ENCODE measurements at regions not wholly inside any gene's neighbourhood (a gene's known extent, or its start where the extent isn't known, plus 50 kb on each side); places are given as distances from the start of the nearest gene placed in this dataset.

DNA sequence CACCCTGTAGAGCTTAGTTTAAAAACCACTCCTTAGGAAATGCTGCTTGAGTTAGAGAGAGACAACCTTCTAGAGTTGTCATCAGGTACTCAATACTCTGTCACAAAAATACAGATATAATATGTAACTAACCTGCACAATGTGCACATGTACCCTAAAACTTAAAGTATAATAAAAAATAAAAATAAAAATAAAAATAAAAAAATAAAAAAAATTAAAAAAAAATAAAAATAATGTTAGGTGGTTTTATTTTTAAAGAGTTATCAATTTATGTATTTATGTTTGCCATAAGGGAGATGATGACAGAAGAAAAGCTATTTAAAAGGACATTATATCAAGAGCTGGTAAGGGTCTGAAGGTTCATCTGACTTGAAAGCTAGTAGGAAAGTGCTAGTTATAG, 397.9 kb downstream of the TMA16 start:
- TF ChIP-seq, protein P1, sequence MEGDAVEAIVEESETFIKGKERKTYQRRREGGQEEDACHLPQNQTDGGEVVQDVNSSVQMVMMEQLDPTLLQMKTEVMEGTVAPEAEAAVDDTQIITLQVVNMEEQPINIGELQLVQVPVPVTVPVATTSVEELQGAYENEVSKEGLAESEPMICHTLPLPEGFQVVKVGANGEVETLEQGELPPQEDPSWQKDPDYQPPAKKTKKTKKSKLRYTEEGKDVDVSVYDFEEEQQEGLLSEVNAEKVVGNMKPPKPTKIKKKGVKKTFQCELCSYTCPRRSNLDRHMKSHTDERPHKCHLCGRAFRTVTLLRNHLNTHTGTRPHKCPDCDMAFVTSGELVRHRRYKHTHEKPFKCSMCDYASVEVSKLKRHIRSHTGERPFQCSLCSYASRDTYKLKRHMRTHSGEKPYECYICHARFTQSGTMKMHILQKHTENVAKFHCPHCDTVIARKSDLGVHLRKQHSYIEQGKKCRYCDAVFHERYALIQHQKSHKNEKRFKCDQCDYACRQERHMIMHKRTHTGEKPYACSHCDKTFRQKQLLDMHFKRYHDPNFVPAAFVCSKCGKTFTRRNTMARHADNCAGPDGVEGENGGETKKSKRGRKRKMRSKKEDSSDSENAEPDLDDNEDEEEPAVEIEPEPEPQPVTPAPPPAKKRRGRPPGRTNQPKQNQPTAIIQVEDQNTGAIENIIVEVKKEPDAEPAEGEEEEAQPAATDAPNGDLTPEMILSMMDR (IDR thresholded peaks at IDR 0.05; ENCODE audit: insufficient read depth, low read length, poor library complexity, severe bottlenecking), result no peak
- no peak for DNase-seq (ENCODE audit: extremely low read depth, insufficient read length)
- H3K4me3 ChIP-seq (replicated peaks; ENCODE audit: low read depth, low read length), result no peak overlapping the region
- no peaks in the 10 kb centered on the region for H3K27me3 ChIP-seq (replicated peaks; ENCODE audit: control insufficient read depth, insufficient read depth, low read length)
- no peaks in the 10 kb centered on the region for H3K36me3 ChIP-seq (ENCODE audit: control insufficient read depth, insufficient read depth, low read length)

DNA sequence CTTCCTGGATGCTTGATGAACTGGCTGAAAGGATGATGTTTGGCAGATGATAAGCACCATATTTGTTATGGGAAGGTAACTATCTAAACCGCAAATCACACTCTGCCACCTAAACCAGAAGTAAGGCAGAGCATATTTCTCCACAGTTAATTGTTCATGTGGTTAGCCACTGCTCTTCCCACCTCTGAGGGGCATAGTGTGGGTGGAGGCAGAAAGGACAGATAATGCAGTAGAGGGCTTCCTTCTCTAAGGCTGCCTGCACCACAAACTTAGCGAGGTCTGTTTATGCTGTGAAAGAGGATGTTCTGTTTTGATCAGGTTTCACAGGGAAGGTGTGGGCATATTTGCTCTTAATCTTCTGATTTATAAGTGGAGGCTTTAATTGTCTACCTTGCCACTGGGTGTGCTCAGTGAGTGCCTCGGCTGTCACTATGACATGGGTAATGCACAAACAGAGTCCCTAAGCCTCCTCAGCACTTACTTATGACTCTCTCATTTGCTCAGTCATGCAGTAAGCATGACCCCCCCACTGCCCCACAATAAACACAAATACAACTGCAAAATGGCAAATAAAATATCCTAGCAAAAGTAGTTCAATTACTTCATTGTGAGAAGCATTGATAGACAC, 401.0 kb downstream of the TMA16 start:
- DNase-seq (ENCODE audit: extremely low read depth, insufficient read length), result no peak
- no peaks in the 10 kb centered on the region for H3K27me3 ChIP-seq (replicated peaks; ENCODE audit: control insufficient read depth, insufficient read depth, low read length)
- H3K4me3 ChIP-seq (replicated peaks; ENCODE audit: low read depth, low read length), result no peak overlapping the region
- TF ChIP-seq, protein P1 (IDR thresholded peaks at IDR 0.05; ENCODE audit: insufficient read depth, low read length, poor library complexity, severe bottlenecking), result no peak
- H3K36me3 ChIP-seq (ENCODE audit: control insufficient read depth, insufficient read depth, low read length), result no peaks in the 10 kb centered on the region

DNA sequence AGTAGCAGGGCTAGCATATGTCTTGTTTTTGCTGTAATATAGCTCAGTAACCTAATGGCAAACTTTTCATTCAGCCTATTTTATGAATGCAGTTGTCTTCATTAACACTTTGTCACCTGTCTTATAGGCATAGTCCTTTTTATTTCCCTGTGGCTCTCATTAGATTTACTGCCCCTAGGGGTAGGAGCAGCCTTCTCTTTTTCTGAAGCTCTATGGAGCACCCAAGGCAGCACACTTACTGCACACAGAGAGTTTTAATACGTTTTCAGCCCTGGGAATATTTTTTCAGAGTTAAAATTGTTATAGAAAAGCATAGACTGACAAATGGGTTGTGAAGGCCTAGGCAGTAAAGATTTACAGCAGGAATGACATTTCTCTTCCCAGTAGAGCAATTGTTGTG, 406.8 kb downstream of the TMA16 start:
- Histone ChIP-seq H3K4me3 (replicated peaks; ENCODE audit: low read depth, low read length) (no peak overlapping the region), H3K36me3 (ENCODE audit: control insufficient read depth, insufficient read depth, low read length) (no peaks in the 10 kb centered on the region), H3K27me3 (replicated peaks; ENCODE audit: control insufficient read depth, insufficient read depth, low read length) (no peaks in the 10 kb centered on the region)
- TF ChIP-seq, protein P1 (IDR thresholded peaks at IDR 0.05; ENCODE audit: insufficient read depth, low read length, poor library complexity, severe bottlenecking), result no peak
- no peak for DNase-seq (ENCODE audit: extremely low read depth, insufficient read length)

DNA sequence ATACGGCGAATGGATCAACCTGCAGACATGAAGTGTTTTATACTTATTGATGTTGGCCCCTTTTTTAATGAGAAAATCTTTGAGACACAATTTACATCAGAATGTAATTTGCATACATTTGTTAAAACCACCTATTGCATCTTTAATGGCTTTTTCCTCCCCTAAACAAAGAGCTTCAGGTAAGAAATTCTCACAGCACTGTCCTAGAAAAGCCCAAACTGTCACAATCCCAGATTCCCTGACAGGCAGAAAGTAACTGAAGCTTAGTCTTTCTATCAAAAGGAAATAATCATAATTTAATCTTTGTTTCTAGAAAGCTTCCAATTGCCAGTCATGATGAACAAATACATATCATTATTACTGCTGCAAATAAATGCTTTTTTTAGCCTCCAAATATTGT, 407.9 kb downstream of the TMA16 start:
- Histone ChIP-seq H3K4me3 (replicated peaks; ENCODE audit: low read depth, low read length) (no peak overlapping the region), H3K27me3 (replicated peaks; ENCODE audit: control insufficient read depth, insufficient read depth, low read length) (no peaks in the 10 kb centered on the region), H3K36me3 (ENCODE audit: control insufficient read depth, insufficient read depth, low read length) (no peaks in the 10 kb centered on the region)
- DNase-seq (ENCODE audit: extremely low read depth, insufficient read length), result no peak
- TF ChIP-seq, protein P1 (IDR thresholded peaks at IDR 0.05; ENCODE audit: insufficient read depth, low read length, poor library complexity, severe bottlenecking), result no peak

DNA sequence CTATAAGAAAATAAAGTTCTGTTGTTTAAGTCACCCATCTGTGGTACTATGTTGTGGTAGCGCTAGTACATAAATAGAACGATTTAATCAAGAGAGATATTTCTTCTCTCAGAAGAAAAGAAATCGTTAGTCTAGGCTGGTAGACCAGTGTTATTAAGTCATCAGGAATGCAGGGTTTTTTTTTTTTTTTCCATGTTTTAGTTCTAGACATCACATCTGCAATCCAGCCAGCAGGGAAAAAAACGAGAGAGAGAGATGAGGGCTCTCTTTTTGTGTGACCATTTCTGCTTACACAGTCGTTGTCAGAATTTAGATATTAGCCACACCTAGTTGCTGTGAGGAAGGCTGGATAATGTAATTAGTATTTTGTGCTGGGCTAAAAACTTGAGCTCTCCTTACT, 417.4 kb downstream of the TMA16 start:
- Histone ChIP-seq H3K27me3 (replicated peaks; ENCODE audit: control insufficient read depth, insufficient read depth, low read length) (no peaks in the 10 kb centered on the region), H3K4me3 (replicated peaks; ENCODE audit: low read depth, low read length) (no peak overlapping the region), H3K36me3 (ENCODE audit: control insufficient read depth, insufficient read depth, low read length) (no peaks in the 10 kb centered on the region)
- TF ChIP-seq, protein P1 (IDR thresholded peaks at IDR 0.05; ENCODE audit: insufficient read depth, low read length, poor library complexity, severe bottlenecking), result no peak
- no peak for DNase-seq (ENCODE audit: extremely low read depth, insufficient read length)

DNA sequence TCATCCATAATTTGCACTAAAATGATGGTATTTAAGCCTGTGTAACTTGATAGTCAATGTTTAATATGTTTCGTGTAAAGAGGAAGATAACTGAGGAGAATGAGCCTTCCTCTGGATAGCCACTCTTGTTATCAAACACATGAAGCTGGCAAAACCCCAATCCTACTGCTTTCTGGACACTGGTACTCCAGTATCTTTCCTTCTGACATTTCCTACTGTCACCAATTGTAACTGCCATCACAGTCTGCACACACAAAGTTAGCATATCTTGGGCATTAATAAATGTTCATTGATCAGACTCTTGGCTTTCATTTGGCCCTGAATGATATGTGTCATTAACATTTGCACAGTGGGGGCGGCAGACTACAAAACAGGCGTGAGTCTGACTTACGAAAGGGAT, 419.1 kb downstream of the TMA16 start:
- H3K4me3 ChIP-seq (replicated peaks; ENCODE audit: low read depth, low read length), result no peak overlapping the region
- no peak for DNase-seq (ENCODE audit: extremely low read depth, insufficient read length)
- no peaks in the 10 kb centered on the region for H3K27me3 ChIP-seq (replicated peaks; ENCODE audit: control insufficient read depth, insufficient read depth, low read length)
- TF ChIP-seq, protein P1 (IDR thresholded peaks at IDR 0.05; ENCODE audit: insufficient read depth, low read length, poor library complexity, severe bottlenecking), result no peak
- no peaks in the 10 kb centered on the region for H3K36me3 ChIP-seq (ENCODE audit: control insufficient read depth, insufficient read depth, low read length)

All from GM06990 (cell line).